Upper lobe of left lung (tissue), 6 donors: ENCODE measurements at regions not wholly inside any gene's neighbourhood (a gene's known extent, or its start where the extent isn't known, plus 50 kb on each side); places are given as distances from the start of the nearest gene placed in this dataset.
A peak's percentile ranks its signal among the peaks of the same experiment; 100 is the strongest.

Experiments used
- ATAC-seq, 2 donors: fragments of 200-7000 bp; cut with Tn5 transposase; one replicate each; pipeline ENCODE4 v1.9.1; 2022; ENCODE audit warnings: mild to moderate bottlenecking in 2 of 2, moderate library complexity in 2 of 2; ENCODE audit not compliant: low FRiP score in 2 of 2
- DNase-seq, 2 donors: peaks; one replicate each; pipeline ENCODE4 v3.0.0-alpha.2; 2019 to 2020
- H3K27ac ChIP-seq, 4 donors: fragments of 200-600 bp; sonication (generic); one replicate each; pipeline ENCODE4 v1.5.1; 2016 to 2019
- H3K27me3 ChIP-seq, 4 donors: fragments of 200-600 bp; sonication (generic); one replicate each; pipeline ENCODE4 v1.5.1; 2017 to 2019
- H3K36me3 ChIP-seq, 4 donors: fragments of 200-600 bp; sonication (generic); one replicate each; pipeline ENCODE4 v1.5.1; 2016 to 2019
- H3K4me1 ChIP-seq, 4 donors: fragments of 200-600 bp; sonication (generic); one replicate each; pipeline ENCODE4 v1.5.1; 2018 to 2019
- H3K4me3 ChIP-seq, 4 donors: fragments of 200-600 bp; sonication (generic); one replicate each; pipeline ENCODE4 v1.5.1; 2017 to 2019; ENCODE audit warnings: mild to moderate bottlenecking in 2 of 4, moderate library complexity in 1 of 4
- H3K9me3 ChIP-seq, 4 donors: fragments of 200-600 bp; sonication (generic); one replicate each; pipeline ENCODE4 v1.5.1; 2018 to 2019
- CTCF ChIP-seq, 6 experiments: fragments of 450-650 bp in 4 of 6; fragments of 200-600 bp in 2 of 6; sonication (generic) in 2 of 6; IDR thresholded peaks; one replicate each; pipeline ENCODE4 v1.5.1; 2016 to 2019; ENCODE audit warnings: antibody characterized with exemption in 6 of 6
- EP300 ChIP-seq, 4 donors: sonication (generic); formaldehyde crosslinking; IDR thresholded peaks; one replicate each; pipeline ENCODE4 v1.5.1; 2017; ENCODE audit warnings: antibody characterized with exemption in 4 of 4, control low read depth in 2 of 4
- POLR2A ChIP-seq, 4 donors: fragments of 450-650 bp; IDR thresholded peaks; one replicate each; pipeline ENCODE4 v1.5.1; 2016 to 2017; ENCODE audit warnings: antibody characterized with exemption in 4 of 4, mild to moderate bottlenecking in 2 of 4
- POLR2AphosphoS5 ChIP-seq, 2 donors: sonication (generic); formaldehyde crosslinking; IDR thresholded peaks; one replicate each; pipeline ENCODE4 v1.5.1; 2017; ENCODE audit warnings: antibody characterized with exemption in 2 of 2
- WGBS, 2 donors: methylation state at CpG; one replicate each; pipeline ENCODE4 v1.1.5; 2017 to 2018; 5-methylcytosine and 5-hydroxymethylcytosine counted together
- donor health status: DM: no; HTN: no; CAD: no; lungs with moderate emphysema.
- donor health status: DM: no; HTN: yes; CAD: no; lungs with severe emphysema.

GRCh38 chr3:23650371-23651140 is 155.2 kb upstream of the UBE2E1 start:
- Histone ChIP-seq H3K4me1 (peaks cover 0 to 3% (median 0%) of the 10 kb centered on the region in 4 donors), H3K27me3 (no peaks in the 10 kb centered on the region), H3K4me3 (no peak overlapping the region), H3K36me3 (no peaks in the 10 kb centered on the region), H3K9me3 (no peaks in the 10 kb centered on the region), H3K27ac (no peak overlapping the region)
- whole genome bisulfite sequencing, 2 donors, result 75 to 78% methylated on average over 5 of the region's 5 CpGs
- no peak for DNase-seq
- TF ChIP-seq CTCF (IDR thresholded peaks at IDR 0.05), result no peak
- no peak for TF ChIP-seq POLR2AphosphoS5 (IDR thresholded peaks at IDR 0.05)
- no peak for TF ChIP-seq EP300 (IDR thresholded peaks at IDR 0.05)
- TF ChIP-seq POLR2A (IDR thresholded peaks at IDR 0.05), result no peak
- peak in 1 of 2 donors; percentile 27 for ATAC-seq

- no peaks in the 10 kb centered on the region for H3K9me3 ChIP-seq
- WGBS, 2 donors, result 71 to 73% methylated on average over 9 of the region's 9 CpGs
- H3K4me1 ChIP-seq, result peaks cover 0 to 3% (median 0%) of the 10 kb centered on the region in 4 donors
- no peaks in the 10 kb centered on the region for H3K36me3 ChIP-seq
- DNase-seq (no peak), ATAC-seq (no peak)
- H3K27me3 ChIP-seq, result no peaks in the 10 kb centered on the region
- no peak overlapping the region for H3K4me3 ChIP-seq
- no peak overlapping the region for H3K27ac ChIP-seq
- TF ChIP-seq CTCF (IDR thresholded peaks at IDR 0.05), result no peak
- TF ChIP-seq EP300 (IDR thresholded peaks at IDR 0.05), result no peak
- TF ChIP-seq POLR2AphosphoS5 (IDR thresholded peaks at IDR 0.05), result no peak
- no peak for TF ChIP-seq POLR2A (IDR thresholded peaks at IDR 0.05)
These were observed 151.9 kb upstream of the UBE2E1 start for GRCh38 chr3:23653647-23654525.

GRCh38 chr3:23654571-23654970 is 151.2 kb upstream of the UBE2E1 start:
- Histone ChIP-seq H3K9me3 (no peaks in the 10 kb centered on the region), H3K36me3 (no peaks in the 10 kb centered on the region), H3K4me3 (no peak overlapping the region), H3K4me1 (peaks cover 0 to 3% (median 0%) of the 10 kb centered on the region in 4 donors), H3K27me3 (no peaks in the 10 kb centered on the region), H3K27ac (no peak overlapping the region)
- ATAC-seq (no peak), DNase-seq (no peak)
- 81 to 91% methylated on average over 3 of the region's 3 CpGs for WGBS, 2 donors
- TF ChIP-seq EP300 (IDR thresholded peaks at IDR 0.05) (no peak), CTCF (IDR thresholded peaks at IDR 0.05) (no peak), POLR2A (IDR thresholded peaks at IDR 0.05) (no peak), POLR2AphosphoS5 (IDR thresholded peaks at IDR 0.05) (no peak)

- ATAC-seq, result no peak
- 91 to 93% methylated on average over 3 of the region's 3 CpGs for WGBS, 2 donors
These were observed 150.0 kb upstream of the UBE2E1 start for GRCh38 chr3:23655749-23656148.

More at GRCh38 chr3:23655749-23656148, 150.0 kb upstream of the UBE2E1 start:
- Histone ChIP-seq H3K27me3 (no peaks in the 10 kb centered on the region), H3K9me3 (no peaks in the 10 kb centered on the region), H3K4me3 (no peak overlapping the region), H3K27ac (no peak overlapping the region), H3K36me3 (no peaks in the 10 kb centered on the region), H3K4me1 (no peaks in the 10 kb centered on the region)
- no peak for TF ChIP-seq EP300 (IDR thresholded peaks at IDR 0.05)
- TF ChIP-seq CTCF (IDR thresholded peaks at IDR 0.05), result no peak
- no peak for TF ChIP-seq POLR2AphosphoS5 (IDR thresholded peaks at IDR 0.05)
- TF ChIP-seq POLR2A (IDR thresholded peaks at IDR 0.05), result no peak
- DNase-seq, result no peak
